ENCODE measurements at regions not wholly inside any gene's neighbourhood (a gene's known extent, or its start where the extent isn't known, plus 50 kb on each side); places are given as distances from the start of the nearest gene placed in this dataset.

DNA sequence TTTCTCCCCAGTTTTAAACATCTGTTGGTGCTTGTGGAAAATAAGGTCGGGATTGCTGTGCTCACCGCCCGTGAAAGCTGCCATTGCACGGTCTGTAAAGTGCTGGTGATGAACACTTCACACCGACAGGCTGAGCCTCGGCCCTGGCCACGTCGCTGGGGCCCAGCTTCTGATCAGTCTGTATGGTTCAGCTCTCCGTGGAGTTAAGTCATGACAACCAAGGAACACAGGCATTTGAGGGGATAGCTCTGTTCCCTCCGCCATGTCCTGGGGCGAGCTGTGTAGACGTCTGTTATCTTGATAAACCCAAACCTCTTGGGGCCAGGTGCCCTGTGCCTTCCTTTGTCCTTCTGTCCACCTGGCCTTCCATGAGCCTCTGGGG is 110.6 kb downstream of the METRNL start:
- POLR2A ChIA-PET, result no interaction called here
- no peaks in the 10 kb centered on the region for H3K79me2 ChIP-seq (ENCODE audit: insufficient read depth, low read length)
- intact Hi-C loops (cut with micrococcal nuclease), result no loop called here
- ATAC-seq (no peak), DNase-seq (ENCODE audit: low read depth, low spot score) (no peak)
- H2AFZ ChIP-seq (ENCODE audit: low read depth, low read length, poor library complexity, severe bottlenecking), result no peak overlapping the region
- H3K36me3 ChIP-seq (ENCODE audit: control insufficient read depth in 1 of 2, insufficient read depth in 2 of 2, low read length in 2 of 2), result no peaks in the 10 kb centered on the region
- H3K4me2 ChIP-seq (ENCODE audit: low read length), result no peak overlapping the region
- CTCF ChIA-PET, result no interaction called here
- H3K9ac ChIP-seq (ENCODE audit: low read length), result no peak overlapping the region
- H3K27ac ChIP-seq (ENCODE audit: low read depth, low read length), result no peak overlapping the region
- no peaks in the 10 kb centered on the region for H3K9me2 ChIP-seq (ENCODE audit: insufficient read depth)
- BruUV-seq (replicated peaks), result no TSS peak
- no peak overlapping the region for H3K4me3 ChIP-seq (replicated peaks in 1 of 2; ENCODE audit: low read depth in 1 of 2, low read length in 2 of 2)
- no peaks in the 10 kb centered on the region for H4K20me1 ChIP-seq (ENCODE audit: insufficient read depth)
- RAD21 ChIA-PET (ENCODE audit: low non-redundant PET in 1 of 2, low total read pairs in 2 of 2, uncharacterized antibody in 2 of 2, unreplicated experiment in 2 of 2), result no interaction called here
- 0 out of 2 replicates have a peak, but pooled peaks cover 8% of the 10 kb centered on the region for H3K27me3 ChIP-seq (ENCODE audit: insufficient read depth, low read length)
- TF ChIP-seq, protein P1, sequence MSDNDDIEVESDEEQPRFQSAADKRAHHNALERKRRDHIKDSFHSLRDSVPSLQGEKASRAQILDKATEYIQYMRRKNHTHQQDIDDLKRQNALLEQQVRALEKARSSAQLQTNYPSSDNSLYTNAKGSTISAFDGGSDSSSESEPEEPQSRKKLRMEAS (IDR thresholded peaks at IDR 0.05), result no peak
- TF ChIP-seq ZFX (IDR thresholded peaks at IDR 0.05), result no peak
- TF ChIP-seq JUND (IDR thresholded peaks at IDR 0.05), result no peak
- no peak for TF ChIP-seq TCF7L2 (IDR thresholded peaks at IDR 0.05; ENCODE audit: borderline replicate concordance, extremely low read depth, insufficient read depth, insufficient read length)
- no peak for TF ChIP-seq YY1 (IDR thresholded peaks at IDR 0.05; ENCODE audit: extremely low read depth, insufficient replicate concordance, low read depth, low read length)
- no peak for TF ChIP-seq ELF1 (IDR thresholded peaks at IDR 0.05; ENCODE audit: borderline replicate concordance, low read depth)
- TF ChIP-seq POLR2AphosphoS5 (IDR thresholded peaks at IDR 0.05; ENCODE audit: low read depth, low read length), result no peak
- TF ChIP-seq ZNF274 (IDR thresholded peaks at IDR 0.05; ENCODE audit: low read depth, low read length), result no peak
- TF ChIP-seq RAD21 (IDR thresholded peaks at IDR 0.05; ENCODE audit: low read depth), result no peak
- TF ChIP-seq, protein P2, sequence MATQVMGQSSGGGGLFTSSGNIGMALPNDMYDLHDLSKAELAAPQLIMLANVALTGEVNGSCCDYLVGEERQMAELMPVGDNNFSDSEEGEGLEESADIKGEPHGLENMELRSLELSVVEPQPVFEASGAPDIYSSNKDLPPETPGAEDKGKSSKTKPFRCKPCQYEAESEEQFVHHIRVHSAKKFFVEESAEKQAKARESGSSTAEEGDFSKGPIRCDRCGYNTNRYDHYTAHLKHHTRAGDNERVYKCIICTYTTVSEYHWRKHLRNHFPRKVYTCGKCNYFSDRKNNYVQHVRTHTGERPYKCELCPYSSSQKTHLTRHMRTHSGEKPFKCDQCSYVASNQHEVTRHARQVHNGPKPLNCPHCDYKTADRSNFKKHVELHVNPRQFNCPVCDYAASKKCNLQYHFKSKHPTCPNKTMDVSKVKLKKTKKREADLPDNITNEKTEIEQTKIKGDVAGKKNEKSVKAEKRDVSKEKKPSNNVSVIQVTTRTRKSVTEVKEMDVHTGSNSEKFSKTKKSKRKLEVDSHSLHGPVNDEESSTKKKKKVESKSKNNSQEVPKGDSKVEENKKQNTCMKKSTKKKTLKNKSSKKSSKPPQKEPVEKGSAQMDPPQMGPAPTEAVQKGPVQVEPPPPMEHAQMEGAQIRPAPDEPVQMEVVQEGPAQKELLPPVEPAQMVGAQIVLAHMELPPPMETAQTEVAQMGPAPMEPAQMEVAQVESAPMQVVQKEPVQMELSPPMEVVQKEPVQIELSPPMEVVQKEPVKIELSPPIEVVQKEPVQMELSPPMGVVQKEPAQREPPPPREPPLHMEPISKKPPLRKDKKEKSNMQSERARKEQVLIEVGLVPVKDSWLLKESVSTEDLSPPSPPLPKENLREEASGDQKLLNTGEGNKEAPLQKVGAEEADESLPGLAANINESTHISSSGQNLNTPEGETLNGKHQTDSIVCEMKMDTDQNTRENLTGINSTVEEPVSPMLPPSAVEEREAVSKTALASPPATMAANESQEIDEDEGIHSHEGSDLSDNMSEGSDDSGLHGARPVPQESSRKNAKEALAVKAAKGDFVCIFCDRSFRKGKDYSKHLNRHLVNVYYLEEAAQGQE (IDR thresholded peaks at IDR 0.05; ENCODE audit: low read depth), result no peak
- peaks cover 0 to 10% of the 10 kb centered on the region in 2 experiments; a peak in 1 of 4 replicates for H3K4me1 ChIP-seq (ENCODE audit: control insufficient read depth in 1 of 2, insufficient read depth in 2 of 2, low read length in 2 of 2)
- peaks cover 0 to 5% of the 10 kb centered on the region in 2 experiments; a peak in 1 of 4 replicates for H3K9me3 ChIP-seq (ENCODE audit: control insufficient read depth in 1 of 2, insufficient read depth in 1 of 2, low read depth in 1 of 2, low read length in 2 of 2)
